SK-N-SH treated with all-trans-retinoic acid at 6 μM for 48 hours (cell line): ENCODE measurements at regions not wholly inside any gene's neighbourhood (a gene's known extent, or its start where the extent isn't known, plus 50 kb on each side); places are given as distances from the start of the nearest gene placed in this dataset.

ENCODE experiments used
- CREB5 ChIP-seq: fragments of 250-450 bp; sonication (Bioruptor Pico); IDR thresholded peaks from 2 replicates; pipeline ENCODE4 v1.5.1; 2020; ENCODE audit warnings: low read depth, mild to moderate bottlenecking, moderate library complexity
- PATZ1 ChIP-seq: fragments of 250-450 bp; sonication (Bioruptor Pico); IDR thresholded peaks from 2 replicates; pipeline ENCODE4 v1.8.0; 2020; ENCODE audit warnings: mild to moderate bottlenecking, moderate library complexity, borderline replicate concordance
- RARB ChIP-seq: fragments of 250-450 bp; sonication (Bioruptor Pico); IDR thresholded peaks from 2 replicates; pipeline ENCODE4 v1.8.0; 2021; ENCODE audit warnings: mild to moderate bottlenecking, moderate library complexity
- TCF4 ChIP-seq: fragments of 250-450 bp; sonication (Bioruptor Pico); IDR thresholded peaks from 2 replicates; pipeline ENCODE4 v1.8.0; 2021; ENCODE audit warnings: mild to moderate bottlenecking, moderate library complexity, borderline replicate concordance
- ZFP30 ChIP-seq: fragments of 450-650 bp; formaldehyde crosslinking; IDR thresholded peaks from 2 replicates; pipeline ENCODE4 v1.5.0; 2022; ENCODE audit warnings: mild to moderate bottlenecking, moderate library complexity

GRCh38 chr20:22974354-22974753, 60.8 kb upstream of the SSTR4 start:
- TF ChIP-seq ZFP30 = no peak
- no peak for TF ChIP-seq RARB (CRISPR knock-in tag)
- no peak for TF ChIP-seq TCF4
- no peak for TF ChIP-seq CREB5 (CRISPR knock-in tag)
- TF ChIP-seq PATZ1 (CRISPR knock-in tag) = no peak
